IMR-90 (cell line): ENCODE measurements at regions not wholly inside any gene's neighbourhood (a gene's known extent, or its start where the extent isn't known, plus 50 kb on each side); places are given as distances from the start of the nearest gene placed in this dataset.

Source experiments
- ATAC-seq: fragments of 200-7000 bp; cut with Tn5 transposase; 2 replicates; pipeline ENCODE4 v1.9.1; 2020; ENCODE audit warnings: low read depth, mild to moderate bottlenecking, moderate library complexity
- BruUV-seq: library from RNA; stranded (reverse); fragments of 400-500 nt; replicated peaks from 2 replicates; lab custom pipeline; 2021; lab: Mats Ljungman, UMichigan
- CTCF ChIA-PET: fragments of 300-600 bp; formaldehyde crosslinking; extraction: SDS; loops from one replicate; lab custom pipeline; 2021; ENCODE audit warnings: antibody characterized with exemption; lab: Yijun Ruan, JAX
- POLR2A ChIA-PET: fragments of 300-600 bp; sonication (Branson Sonifier 250); formaldehyde crosslinking; loops from one replicate; lab custom pipeline; 2022; ENCODE audit warnings: antibody characterized with exemption; ENCODE audit not compliant: unreplicated experiment; lab: Charles Lee
- DNase-seq: peaks from one replicate; pipeline ENCODE4 v3.0.0; 2013
- H2AFZ ChIP-seq: replicated peaks from 2 replicates; pipeline ENCODE3; 2013; ENCODE audit warnings: low read length, mild to moderate bottlenecking; ENCODE audit not compliant: poor library complexity
- H2AK5ac ChIP-seq: 2 replicates; pipeline ENCODE4 v1.6.1; 2013; ENCODE audit warnings: low read depth, low read length, inconsistent platforms
- H2AK9ac ChIP-seq: replicated peaks from 2 replicates; pipeline ENCODE3; 2013; ENCODE audit warnings: mild to moderate bottlenecking, low read depth, low read length, moderate library complexity; ENCODE audit not compliant: poor library complexity
- H2BK120ac ChIP-seq: 2 replicates; pipeline ENCODE4 v1.6.1; 2013; ENCODE audit warnings: low read depth, low read length, inconsistent platforms
- H2BK15ac ChIP-seq: 3 replicates; pipeline ENCODE4 v1.6.1; 2013; ENCODE audit warnings: low read depth, low read length, inconsistent platforms
- H2BK20ac ChIP-seq: 2 replicates; pipeline ENCODE4 v1.6.1; 2013; ENCODE audit warnings: low read depth, mild to moderate bottlenecking, inconsistent platforms, low read length, moderate library complexity
- H2BK5ac ChIP-seq: 2 replicates; pipeline ENCODE4 v1.6.1; 2013; ENCODE audit warnings: mild to moderate bottlenecking, low read depth, low read length, inconsistent platforms; ENCODE audit not compliant: poor library complexity, severe bottlenecking
- H3K14ac ChIP-seq: replicated peaks from 2 replicates; pipeline ENCODE4 v1.6.1; 2013; ENCODE audit warnings: low read depth, low read length, inconsistent platforms
- H3K18ac ChIP-seq: 2 replicates; pipeline ENCODE4 v1.6.1; 2013; ENCODE audit warnings: low read depth, low read length, control low read depth
- H3K23ac ChIP-seq: 2 replicates; pipeline ENCODE4 v1.6.1; 2013; ENCODE audit warnings: low read depth, low read length, inconsistent platforms
- H3K27ac ChIP-seq: 2 replicates; pipeline ENCODE4 v1.5.1; 2013; ENCODE audit warnings: mild to moderate bottlenecking, control low read depth, low read length; ENCODE audit not compliant: insufficient read depth
- H3K27me3 ChIP-seq: 2 replicates; pipeline ENCODE4 v1.6.1; 2013; ENCODE audit warnings: low read length; ENCODE audit not compliant: control insufficient read depth, insufficient read depth
- H3K36me3 ChIP-seq: 2 replicates; pipeline ENCODE4 v1.6.1; 2013; ENCODE audit warnings: low read length, mixed read lengths; ENCODE audit not compliant: control insufficient read depth, insufficient read depth
- H3K4ac ChIP-seq: 2 replicates; pipeline ENCODE4 v1.6.1; 2013; ENCODE audit warnings: low read depth, low read length, inconsistent platforms
- H3K4me1 ChIP-seq: 2 replicates; pipeline ENCODE4 v1.6.1; 2013; ENCODE audit warnings: low read length, mixed read lengths; ENCODE audit not compliant: control insufficient read depth, insufficient read depth
- H3K4me2 ChIP-seq: 2 replicates; pipeline ENCODE4 v1.6.1; 2013; ENCODE audit warnings: low read depth, mild to moderate bottlenecking, control low read depth, low read length, moderate library complexity
- H3K4me3 ChIP-seq: 2 replicates; pipeline ENCODE4 v1.5.1; 2013; ENCODE audit warnings: low read depth, mild to moderate bottlenecking, control low read depth, low read length, moderate library complexity; ENCODE audit not compliant: insufficient read depth
- H3K56ac ChIP-seq: 2 replicates; pipeline ENCODE4 v1.6.1; 2013; ENCODE audit warnings: low read length, inconsistent platforms; ENCODE audit not compliant: insufficient read depth; ENCODE audit errors: extremely low read depth
- H3K79me1 ChIP-seq, 2 experiments: 2 replicates each; pipeline ENCODE4 v1.6.1; 2013; ENCODE audit warnings: low read length in 2 of 2, inconsistent platforms in 1 of 2, low read depth in 1 of 2
- H3K9ac ChIP-seq: 2 replicates; pipeline ENCODE4 v1.6.1; 2013; ENCODE audit warnings: low read depth, low read length, control low read depth
- H3K9me1 ChIP-seq: 2 replicates; pipeline ENCODE4 v1.6.1; 2013; ENCODE audit warnings: low read length, inconsistent platforms; ENCODE audit not compliant: insufficient read depth
- H3K9me3 ChIP-seq: 2 replicates; pipeline ENCODE4 v1.6.1; 2013; ENCODE audit warnings: low read length; ENCODE audit not compliant: control insufficient read depth, insufficient read depth
- H4K20me1 ChIP-seq: 2 replicates; pipeline ENCODE4 v1.6.1; 2013; ENCODE audit warnings: low read length, inconsistent platforms; ENCODE audit not compliant: insufficient read depth
- H4K5ac ChIP-seq: 2 replicates; pipeline ENCODE4 v1.6.1; 2013; ENCODE audit warnings: mild to moderate bottlenecking, low read depth, low read length, control low read depth
- H4K8ac ChIP-seq, 2 experiments: 2 replicates each; pipeline ENCODE4 v1.6.1; 2013; ENCODE audit warnings: low read depth in 2 of 2, low read length in 2 of 2, control low read depth in 1 of 2, inconsistent platforms in 1 of 2
- H4K91ac ChIP-seq: 2 replicates; pipeline ENCODE4 v1.6.1; 2013; ENCODE audit warnings: low read depth, low read length, inconsistent platforms; ENCODE audit not compliant: insufficient read depth
- BHLHE40 ChIP-seq: fragments of 150-350 bp; IDR thresholded peaks from 2 replicates; pipeline ENCODE4 v1.6.1; 2016; ENCODE audit warnings: mild to moderate bottlenecking, low read depth, low read length
- CEBPB ChIP-seq: IDR thresholded peaks from 2 replicates; pipeline ENCODE4 v1.6.1; 2012; ENCODE audit warnings: low read depth, low read length, improper control_type of control experiment
- CHD1 ChIP-seq: IDR thresholded peaks from 2 replicates; pipeline ENCODE4 v1.6.1; 2012; ENCODE audit warnings: low read depth, low read length, improper control_type of control experiment
- CTCF ChIP-seq: conservative IDR thresholded peaks from 2 replicates; pipeline ENCODE4 v1.5.1; 2012; ENCODE audit warnings: mild to moderate bottlenecking, low read depth, low read length, improper control_type of control experiment
- ELK1 ChIP-seq: fragments of 150-350 bp; IDR thresholded peaks from 2 replicates; pipeline ENCODE4 v1.6.1; 2016; ENCODE audit warnings: low read depth, mild to moderate bottlenecking, low read length, moderate library complexity, borderline replicate concordance
- FOS ChIP-seq: fragments of 150-350 bp; IDR thresholded peaks from 2 replicates; pipeline ENCODE4 v1.6.1; 2016; ENCODE audit warnings: low read depth, low read length
- MAFK ChIP-seq: IDR thresholded peaks from 2 replicates; pipeline ENCODE4 v1.6.1; 2012; ENCODE audit warnings: low read depth, low read length, improper control_type of control experiment
- MAZ ChIP-seq: IDR thresholded peaks from 2 replicates; pipeline ENCODE4 v1.6.1; 2012; ENCODE audit warnings: low read depth, mild to moderate bottlenecking, low read length, improper control_type of control experiment, moderate library complexity, borderline replicate concordance
- MXI1 ChIP-seq: IDR thresholded peaks from 2 replicates; pipeline ENCODE4 v1.6.1; 2012; ENCODE audit warnings: low read depth, mild to moderate bottlenecking, low read length, moderate library complexity, borderline replicate concordance
- NFE2L2 ChIP-seq: fragments of 150-350 bp; IDR thresholded peaks from 2 replicates; pipeline ENCODE4 v1.6.1; 2016; ENCODE audit warnings: low read depth, mild to moderate bottlenecking, low read length
- POLR2A ChIP-seq: IDR thresholded peaks from 2 replicates; pipeline ENCODE4 v1.6.1; 2012; ENCODE audit warnings: mild to moderate bottlenecking, low read depth, low read length
- RAD21 ChIP-seq: IDR thresholded peaks from 2 replicates; pipeline ENCODE4 v1.6.1; 2012; ENCODE audit warnings: low read length, improper control_type of control experiment
- RCOR1 ChIP-seq: IDR thresholded peaks from 2 replicates; pipeline ENCODE4 v1.6.1; 2012; ENCODE audit warnings: mild to moderate bottlenecking, low read length, improper control_type of control experiment; ENCODE audit not compliant: insufficient replicate concordance
- RFX5 ChIP-seq: IDR thresholded peaks from 2 replicates; pipeline ENCODE4 v1.8.0; 2012; ENCODE audit warnings: low read depth, mild to moderate bottlenecking, low read length, moderate library complexity
- SMC3 ChIP-seq: fragments of 150-350 bp; IDR thresholded peaks from 2 replicates; pipeline ENCODE4 v1.6.1; 2016; ENCODE audit warnings: low read depth, mild to moderate bottlenecking, antibody characterized with exemption, low read length, moderate library complexity
- USF2 ChIP-seq: fragments of 150-350 bp; IDR thresholded peaks from 2 replicates; pipeline ENCODE4 v1.6.1; 2017; ENCODE audit warnings: mild to moderate bottlenecking, antibody characterized with exemption, low read length, low read depth
- WGBS, 2 experiments: methylation state at CpG; one replicate each; pipeline versions ENCODE4 v1.1.5 to v1.1.7; 2013; ENCODE audit warnings: missing lambda C conversion rate in 2 of 2; ENCODE audit not compliant: insufficient read length in 1 of 2; ENCODE audit errors: extremely low coverage in 2 of 2; 5-methylcytosine and 5-hydroxymethylcytosine counted together
- dilution Hi-C: fragments of 300-500 bp; cut with HindIII; formaldehyde crosslinking; loops from one replicate; pipeline ENCODE4 v1.14.3; 2018; ENCODE audit warnings: low sequenced_read_pairs; ENCODE audit not compliant: unreplicated experiment
- in situ Hi-C: fragments of 300-500 bp; cut with MboI; formaldehyde crosslinking; loops from 3 replicates; pipeline ENCODE4 v1.14.3; 2019; ENCODE audit warnings: low sequenced_read_pairs, inconsistent platforms, mixed read lengths
- intact Hi-C: fragments of 100-400 bp; cut with micrococcal nuclease; formaldehyde crosslinking; loops from 2 replicates; pipeline ENCODE4 v1.10.0; 2022

- no peaks in the 10 kb centered on the region for H3K79me1 ChIP-seq
- H3K9me1 ChIP-seq, result no peaks in the 10 kb centered on the region
- CTCF ChIA-PET, result interaction anchor here (0.5 kb wide), 1 partner anchor 168 kb away, joined by 4 read pairs; no protein-coding TSS in a partner anchor
- no peak overlapping the region for H2BK5ac ChIP-seq
- H3K56ac ChIP-seq, result no peak overlapping the region
- H4K91ac ChIP-seq, result no peak overlapping the region; the same call in 1 of the 2 replicates
- ATAC-seq, result no peak
- in situ Hi-C loops, result no loop called here
- no peak overlapping the region for H3K23ac ChIP-seq
- H3K27me3 ChIP-seq, result no peaks in the 10 kb centered on the region
- H3K4me3 ChIP-seq, result no peak overlapping the region
- no peaks in the 10 kb centered on the region for H4K20me1 ChIP-seq
- H3K4ac ChIP-seq, result no peak overlapping the region
- no peak overlapping the region for H3K9ac ChIP-seq
- POLR2A ChIA-PET, result no interaction called here
- dilution Hi-C loops, result no loop called here
- H3K18ac ChIP-seq, result no peak overlapping the region
- H2BK15ac ChIP-seq, result no peak overlapping the region
- H4K5ac ChIP-seq, result no peak overlapping the region
- H4K8ac ChIP-seq, result no peak overlapping the region
- no CpG with 5 or more reads among the region's 1 CpG for WGBS, 2 experiments
- H3K36me3 ChIP-seq, result no peaks in the 10 kb centered on the region
- no peak overlapping the region for H2AK5ac ChIP-seq
- intact Hi-C loops, result no loop called here
- no peak overlapping the region for H3K14ac ChIP-seq
- no peak overlapping the region for H3K27ac ChIP-seq
- H2AK9ac ChIP-seq, result no peak overlapping the region
- H2AFZ ChIP-seq, result no peak overlapping the region
- TF ChIP-seq CTCF, result no peak
- no peak for TF ChIP-seq RAD21
- no peak for TF ChIP-seq POLR2A
- TF ChIP-seq SMC3, result no peak
- TF ChIP-seq CHD1, result no peak
- TF ChIP-seq RFX5, result no peak
- no peak for TF ChIP-seq NFE2L2
- TF ChIP-seq ELK1, result no peak
- no peak for TF ChIP-seq BHLHE40
- TF ChIP-seq USF2, result no peak
- no peak for TF ChIP-seq RCOR1
- no peak for TF ChIP-seq MAZ
- TF ChIP-seq CEBPB, result no peak
- no peak for TF ChIP-seq MXI1
- TF ChIP-seq MAFK, result no peak
- TF ChIP-seq FOS, result no peak
- no peaks in the 10 kb centered on the region for H3K9me3 ChIP-seq
- H2BK120ac ChIP-seq, result no peak overlapping the region
- no peak overlapping the region for H3K4me2 ChIP-seq
- no peaks in the 10 kb centered on the region for H3K4me1 ChIP-seq
- no peak overlapping the region for H2BK20ac ChIP-seq
- DNase-seq, result no peak
- no TSS peak for BruUV-seq
Observed at GRCh38 chr1:81034291-81034690, 766.4 kb upstream of the ADGRL2 start.
